ENCODE measurements at regions not wholly inside any gene's neighbourhood (a gene's known extent, or its start where the extent isn't known, plus 50 kb on each side); places are given as distances from the start of the nearest gene placed in this dataset.

DNA sequence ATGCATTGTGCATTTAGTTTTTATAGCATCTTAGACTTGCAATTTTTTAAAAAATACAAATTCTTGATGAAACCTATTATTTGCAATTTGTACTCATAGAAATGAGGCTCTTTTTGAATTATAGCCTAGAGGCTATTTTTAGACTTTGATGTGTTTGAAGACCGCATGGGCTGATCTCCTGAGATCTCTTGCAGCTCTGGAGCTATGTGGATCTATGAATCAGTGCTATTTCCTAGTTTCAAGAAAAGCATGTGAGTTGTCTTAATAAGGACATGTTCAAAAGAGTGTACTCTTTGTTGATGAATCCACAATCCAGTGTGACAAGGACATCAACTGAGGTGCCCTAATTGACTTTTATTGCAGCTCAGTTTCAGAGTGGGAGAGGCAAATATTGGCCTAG is 620.5 kb downstream of the ETS1 start:
- no peak for TF ChIP-seq CTCF (IDR thresholded peaks at IDR 0.05; ENCODE audit: low read depth, low read length)
- TF ChIP-seq EZH2phosphoT487 (IDR thresholded peaks at IDR 0.05; ENCODE audit: low read depth) = no peak

Measured in OCI-LY3 (cell line).